GM23338 (cell line): ENCODE measurements at regions not wholly inside any gene's neighbourhood (a gene's known extent, or its start where the extent isn't known, plus 50 kb on each side); places are given as distances from the start of the nearest gene placed in this dataset.

Source experiments
- CREB1 ChIP-seq: fragments of 250-450 bp; sonication (Bioruptor Pico); IDR thresholded peaks from 2 replicates; pipeline ENCODE4 v1.5.0; 2020; ENCODE audit warnings: low read depth, mild to moderate bottlenecking, moderate library complexity
- EZH2 ChIP-seq: fragments of 200-600 bp; sonication (generic); IDR thresholded peaks from one replicate; pipeline ENCODE4 v1.8.0; 2017; ENCODE audit warnings: antibody characterized with exemption, mild to moderate bottlenecking, low read depth; ENCODE audit not compliant: unreplicated experiment
- EZH2phosphoT487 ChIP-seq: fragments of 200-600 bp; sonication (generic); IDR thresholded peaks from one replicate; pipeline ENCODE4 v1.8.1; 2018; ENCODE audit warnings: antibody characterized with exemption; ENCODE audit not compliant: unreplicated experiment
- JUNB ChIP-seq: IDR thresholded peaks from one replicate; pipeline ENCODE4 v1.6.1; 2016; ENCODE audit warnings: antibody characterized with exemption; ENCODE audit not compliant: unreplicated experiment
- POLR2AphosphoS5 ChIP-seq: IDR thresholded peaks from 2 replicates; pipeline ENCODE4 v1.6.1; 2016; ENCODE audit warnings: antibody characterized with exemption, low read depth
- TF ChIP-seq, protein P1 (sequence below), 2 experiments: fragments of 200-600 bp in 1 of 2; sonication (generic) in 1 of 2; conservative IDR thresholded peaks; 2 replicates each; pipeline versions ENCODE4 v1.5.1 to v1.6.1; 2016 to 2017; ENCODE audit warnings: antibody characterized with exemption in 2 of 2, low read depth in 2 of 2, mild to moderate bottlenecking in 2 of 2, moderate library complexity in 1 of 2
- TF ChIP-seq, protein P2 (sequence below): IDR thresholded peaks from one replicate; pipeline ENCODE4 v1.6.1; 2018; ENCODE audit warnings: antibody characterized with exemption; ENCODE audit not compliant: unreplicated experiment

DNA sequence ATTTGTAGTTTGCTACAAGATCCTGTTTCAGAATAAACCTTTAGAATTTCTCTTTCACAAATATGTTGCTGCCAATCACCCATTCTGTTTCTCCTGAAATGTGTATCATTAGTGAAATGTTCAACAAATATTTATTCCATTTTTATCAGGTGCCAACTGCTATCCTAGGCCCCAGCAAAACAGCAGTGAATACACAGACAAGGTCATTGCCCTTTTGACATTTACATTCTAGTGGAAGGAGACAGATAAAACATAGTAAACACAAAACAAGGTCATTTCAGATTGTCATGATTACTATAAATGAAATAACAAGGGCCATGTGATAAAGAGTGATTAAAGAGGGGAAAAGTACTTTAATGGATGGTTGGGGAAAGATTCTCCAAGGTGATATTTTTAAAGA, 404.8 kb upstream of the PHF14 start:
- TF ChIP-seq POLR2AphosphoS5 (no peak), EZH2 (no peak), CREB1 (CRISPR knock-in tag) (no peak), JUNB (no peak), EZH2phosphoT487 (no peak)
- TF ChIP-seq, protein P1, sequence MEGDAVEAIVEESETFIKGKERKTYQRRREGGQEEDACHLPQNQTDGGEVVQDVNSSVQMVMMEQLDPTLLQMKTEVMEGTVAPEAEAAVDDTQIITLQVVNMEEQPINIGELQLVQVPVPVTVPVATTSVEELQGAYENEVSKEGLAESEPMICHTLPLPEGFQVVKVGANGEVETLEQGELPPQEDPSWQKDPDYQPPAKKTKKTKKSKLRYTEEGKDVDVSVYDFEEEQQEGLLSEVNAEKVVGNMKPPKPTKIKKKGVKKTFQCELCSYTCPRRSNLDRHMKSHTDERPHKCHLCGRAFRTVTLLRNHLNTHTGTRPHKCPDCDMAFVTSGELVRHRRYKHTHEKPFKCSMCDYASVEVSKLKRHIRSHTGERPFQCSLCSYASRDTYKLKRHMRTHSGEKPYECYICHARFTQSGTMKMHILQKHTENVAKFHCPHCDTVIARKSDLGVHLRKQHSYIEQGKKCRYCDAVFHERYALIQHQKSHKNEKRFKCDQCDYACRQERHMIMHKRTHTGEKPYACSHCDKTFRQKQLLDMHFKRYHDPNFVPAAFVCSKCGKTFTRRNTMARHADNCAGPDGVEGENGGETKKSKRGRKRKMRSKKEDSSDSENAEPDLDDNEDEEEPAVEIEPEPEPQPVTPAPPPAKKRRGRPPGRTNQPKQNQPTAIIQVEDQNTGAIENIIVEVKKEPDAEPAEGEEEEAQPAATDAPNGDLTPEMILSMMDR (conservative IDR thresholded peaks at IDR 0.05; ENCODE audit: low read depth in 2 of 2) = no peak
- TF ChIP-seq, protein P2, sequence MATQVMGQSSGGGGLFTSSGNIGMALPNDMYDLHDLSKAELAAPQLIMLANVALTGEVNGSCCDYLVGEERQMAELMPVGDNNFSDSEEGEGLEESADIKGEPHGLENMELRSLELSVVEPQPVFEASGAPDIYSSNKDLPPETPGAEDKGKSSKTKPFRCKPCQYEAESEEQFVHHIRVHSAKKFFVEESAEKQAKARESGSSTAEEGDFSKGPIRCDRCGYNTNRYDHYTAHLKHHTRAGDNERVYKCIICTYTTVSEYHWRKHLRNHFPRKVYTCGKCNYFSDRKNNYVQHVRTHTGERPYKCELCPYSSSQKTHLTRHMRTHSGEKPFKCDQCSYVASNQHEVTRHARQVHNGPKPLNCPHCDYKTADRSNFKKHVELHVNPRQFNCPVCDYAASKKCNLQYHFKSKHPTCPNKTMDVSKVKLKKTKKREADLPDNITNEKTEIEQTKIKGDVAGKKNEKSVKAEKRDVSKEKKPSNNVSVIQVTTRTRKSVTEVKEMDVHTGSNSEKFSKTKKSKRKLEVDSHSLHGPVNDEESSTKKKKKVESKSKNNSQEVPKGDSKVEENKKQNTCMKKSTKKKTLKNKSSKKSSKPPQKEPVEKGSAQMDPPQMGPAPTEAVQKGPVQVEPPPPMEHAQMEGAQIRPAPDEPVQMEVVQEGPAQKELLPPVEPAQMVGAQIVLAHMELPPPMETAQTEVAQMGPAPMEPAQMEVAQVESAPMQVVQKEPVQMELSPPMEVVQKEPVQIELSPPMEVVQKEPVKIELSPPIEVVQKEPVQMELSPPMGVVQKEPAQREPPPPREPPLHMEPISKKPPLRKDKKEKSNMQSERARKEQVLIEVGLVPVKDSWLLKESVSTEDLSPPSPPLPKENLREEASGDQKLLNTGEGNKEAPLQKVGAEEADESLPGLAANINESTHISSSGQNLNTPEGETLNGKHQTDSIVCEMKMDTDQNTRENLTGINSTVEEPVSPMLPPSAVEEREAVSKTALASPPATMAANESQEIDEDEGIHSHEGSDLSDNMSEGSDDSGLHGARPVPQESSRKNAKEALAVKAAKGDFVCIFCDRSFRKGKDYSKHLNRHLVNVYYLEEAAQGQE = no peak
